NT2/D1 (cell line): ENCODE measurements at regions not wholly inside any gene's neighbourhood (a gene's known extent, or its start where the extent isn't known, plus 50 kb on each side); places are given as distances from the start of the nearest gene placed in this dataset.

Experiments used
- SUZ12 ChIP-seq: IDR thresholded peaks from 2 replicates; pipeline ENCODE4 v1.6.1; 2011; ENCODE audit not compliant: insufficient read length, insufficient read depth; ENCODE audit errors: extremely low read depth
- YY1 ChIP-seq: IDR thresholded peaks from 2 replicates; pipeline ENCODE4 v1.6.1; 2011; ENCODE audit not compliant: insufficient read length, insufficient read depth
- ZNF274 ChIP-seq: IDR thresholded peaks from 2 replicates; pipeline ENCODE4 v1.6.1; 2011; ENCODE audit warnings: mild to moderate bottlenecking, low read depth, low read length

GRCh38 chr11:97033178-97033577 is 643.4 kb downstream of the JRKL start:
- TF ChIP-seq YY1: no peak
- no peak for TF ChIP-seq ZNF274
- no peak for TF ChIP-seq SUZ12
